Stomach (tissue), 8 donors: ENCODE measurements at regions not wholly inside any gene's neighbourhood (a gene's known extent, or its start where the extent isn't known, plus 50 kb on each side); places are given as distances from the start of the nearest gene placed in this dataset.

Experiments
- DNase-seq, 2 donors: peaks; one replicate each; pipeline versions ENCODE4 v3.0.0 to v3.0.0-alpha.2; 2013 to 2019
- H3K27ac ChIP-seq, 5 donors: fragments of 200-600 bp in 4 of 5; sonication (generic) in 4 of 5; one replicate each; pipeline ENCODE4 v1.5.1; 2013 to 2019; ENCODE audit warnings: mild to moderate bottlenecking in 1 of 5, moderate library complexity in 1 of 5
- H3K27me3 ChIP-seq, 3 donors: fragments of 200-600 bp; sonication (generic); one replicate each; pipeline ENCODE4 v1.5.1; 2017 to 2019; ENCODE audit warnings: mixed run types in 1 of 3
- H3K36me3 ChIP-seq, 4 donors: fragments of 200-600 bp; sonication (generic); 1 replicate in 3 of 4; 2 replicates in 1 of 4; pipeline ENCODE4 v1.5.1; 2016 to 2019
- H3K4me1 ChIP-seq, 4 donors: fragments of 200-600 bp; sonication (generic); one replicate each; pipeline ENCODE4 v1.5.1; 2016 to 2019
- H3K4me3 ChIP-seq, 4 donors: fragments of 200-600 bp; sonication (generic) in 3 of 4; one replicate each; pipeline ENCODE4 v1.5.1; 2016 to 2019; ENCODE audit warnings: mild to moderate bottlenecking in 1 of 4
- H3K9me3 ChIP-seq, 4 donors: fragments of 200-600 bp; sonication (generic); one replicate each; pipeline ENCODE4 v1.5.1; 2016 to 2019
- CTCF ChIP-seq, 7 experiments: fragments of 450-650 bp in 4 of 7; fragments of 200-600 bp in 3 of 7; sonication (generic) in 3 of 7; IDR thresholded peaks; one replicate each; pipeline ENCODE4 v1.5.1; 2016 to 2019; ENCODE audit warnings: antibody characterized with exemption in 7 of 7, control low read depth in 2 of 7, mild to moderate bottlenecking in 1 of 7
- EP300 ChIP-seq: sonication (generic); formaldehyde crosslinking; IDR thresholded peaks from one replicate; pipeline ENCODE4 v1.6.1; 2017; ENCODE audit warnings: antibody characterized with exemption
- POLR2A ChIP-seq, 4 donors: fragments of 450-650 bp; IDR thresholded peaks; one replicate each; pipeline ENCODE4 v1.6.1; 2016; ENCODE audit warnings: antibody characterized with exemption in 4 of 4, control low read depth in 2 of 4, mild to moderate bottlenecking in 1 of 4, moderate library complexity in 1 of 4
- POLR2AphosphoS5 ChIP-seq, 3 donors: sonication (generic); formaldehyde crosslinking; IDR thresholded peaks; one replicate each; pipeline ENCODE4 v1.6.1; 2016; ENCODE audit warnings: antibody characterized with exemption in 3 of 3
- WGBS, 5 donors: extraction: QIAGEN DNeasy Blood & Tissue Kit in 3 of 5; methylation state at CpG; one replicate each; pipeline versions ENCODE4 v1.1.5 to v1.1.7; 2013 to 2018; 5-methylcytosine and 5-hydroxymethylcytosine counted together
- intact Hi-C: fragments of 100-400 bp; cut with DNase I; formaldehyde crosslinking; loops from one replicate; pipeline ENCODE4 v1.15.1; 2023; ENCODE audit warnings: low total_unique reads
- donor health status: healthy with polysubstance abuse.
- donor health status: Bipolar disorder and iron deficiency.
- donor health status: healthy.

- 38 to 51% (median 45%) methylated on average over 5 of the region's 5 CpGs for WGBS, 5 donors
- no peaks in the 10 kb centered on the region for H3K27me3 ChIP-seq
- intact Hi-C loops = no loop called here
- H3K4me1 ChIP-seq = no peaks in the 10 kb centered on the region
- H3K4me3 ChIP-seq = no peak overlapping the region
- DNase-seq = peak in 1 of 2 donors; percentile 70
- H3K9me3 ChIP-seq = no peaks in the 10 kb centered on the region
- no peaks in the 10 kb centered on the region for H3K36me3 ChIP-seq
- H3K27ac ChIP-seq = no peak overlapping the region
- TF ChIP-seq EP300 (no peak), POLR2AphosphoS5 (IDR thresholded peaks at IDR 0.05) (no peak)
Observed at GRCh38 chr12:25328072-25328712, 77.5 kb upstream of the KRAS start.

- Histone ChIP-seq H3K27me3 (no peaks in the 10 kb centered on the region), H3K4me1 (no peaks in the 10 kb centered on the region), H3K27ac (no peak overlapping the region), H3K36me3 (no peaks in the 10 kb centered on the region), H3K4me3 (no peak overlapping the region), H3K9me3 (no peaks in the 10 kb centered on the region)
- intact Hi-C loops = no loop called here
- TF ChIP-seq POLR2A (IDR thresholded peaks at IDR 0.05) (no peak), EP300 (no peak), CTCF (IDR thresholded peaks at IDR 0.05) (no peak), POLR2AphosphoS5 (IDR thresholded peaks at IDR 0.05) (no peak)
- WGBS, 5 donors = 67 to 73% (median 70%) methylated on average over 4 of the region's 4 CpGs
- no peak for DNase-seq
Observed at GRCh38 chr12:25327321-25327720, 76.6 kb upstream of the KRAS start.

- DNase-seq = no peak
- no peak for TF ChIP-seq POLR2AphosphoS5 (IDR thresholded peaks at IDR 0.05)
- TF ChIP-seq EP300 = no peak
- no peak for TF ChIP-seq CTCF (IDR thresholded peaks at IDR 0.05)
- no peak for TF ChIP-seq POLR2A (IDR thresholded peaks at IDR 0.05)
- WGBS, 5 donors = 90 to 95% (median 90%) methylated on average over 2 of the region's 2 CpGs
- no peaks in the 10 kb centered on the region for H3K4me1 ChIP-seq
- H3K27ac ChIP-seq = no peak overlapping the region
- H3K9me3 ChIP-seq = no peaks in the 10 kb centered on the region
- no peaks in the 10 kb centered on the region for H3K36me3 ChIP-seq
- intact Hi-C loops = no loop called here
- no peaks in the 10 kb centered on the region for H3K27me3 ChIP-seq
- H3K4me3 ChIP-seq = no peak overlapping the region
Observed at GRCh38 chr12:25326326-25326725, 75.6 kb upstream of the KRAS start.

GRCh38 chr12:25324861-25325260 lies 74.1 kb upstream of the KRAS start:
- Histone ChIP-seq H3K27ac (no peak overlapping the region), H3K36me3 (no peaks in the 10 kb centered on the region), H3K27me3 (no peaks in the 10 kb centered on the region), H3K9me3 (no peaks in the 10 kb centered on the region), H3K4me1 (no peaks in the 10 kb centered on the region), H3K4me3 (no peak overlapping the region)
- DNase-seq = no peak
- WGBS, 5 donors = 64 to 76% (median 71%) methylated on average over 2 of the region's 2 CpGs
- TF ChIP-seq POLR2AphosphoS5 (IDR thresholded peaks at IDR 0.05) = no peak
- no peak for TF ChIP-seq POLR2A (IDR thresholded peaks at IDR 0.05)
- TF ChIP-seq CTCF (IDR thresholded peaks at IDR 0.05) = no peak
- TF ChIP-seq EP300 = no peak
- intact Hi-C loops = no loop called here

GRCh38 chr12:25323581-25323982 lies 72.9 kb upstream of the KRAS start:
- no peak for TF ChIP-seq CTCF (IDR thresholded peaks at IDR 0.05)
- no peak for TF ChIP-seq POLR2AphosphoS5 (IDR thresholded peaks at IDR 0.05)
- TF ChIP-seq POLR2A (IDR thresholded peaks at IDR 0.05) = no peak
- WGBS, 5 donors = 53 to 71% (median 61%) methylated on average over 2 of the region's 2 CpGs
- H3K27me3 ChIP-seq = no peaks in the 10 kb centered on the region
- no peaks in the 10 kb centered on the region for H3K4me1 ChIP-seq
- DNase-seq = peak in 1 of 2 donors; percentile 25
- intact Hi-C loops = no loop called here
- no peak overlapping the region for H3K27ac ChIP-seq
- no peaks in the 10 kb centered on the region for H3K36me3 ChIP-seq
- no peaks in the 10 kb centered on the region for H3K9me3 ChIP-seq
- H3K4me3 ChIP-seq = no peak overlapping the region
